Stimulated activated CD4-positive, alpha-beta T cell treated with anti-CD3 and anti-CD28 coated beads, TNF-alpha, amount 100 ng/mL, for 24 hours (primary cell): ENCODE measurements at regions not wholly inside any gene's neighbourhood (a gene's known extent, or its start where the extent isn't known, plus 50 kb on each side); places are given as distances from the start of the nearest gene placed in this dataset.
"Not testable (repeated sequence)": the region's sequence is repeated elsewhere in the genome, so short reads cannot be mapped to it uniquely, and the experiment has no call there.

ENCODE experiments used
- DNase-seq, 3 experiments: peaks; one replicate each; pipeline ENCODE4 v3.0.0-alpha.2; 2020; ENCODE audit warnings: low read depth in 3 of 3

- no peak for DNase-seq
These were observed 116.1 kb downstream of the VEGFA start for GRCh38 chr6:43886067-43886461.

- DNase-seq, result no peak
These were observed 115.5 kb downstream of the VEGFA start for GRCh38 chr6:43885399-43886066.

GRCh38 chr6:43884652-43885022 lies 114.6 kb downstream of the VEGFA start:
- DNase-seq, result no peak

- DNase-seq, result no peak
These were observed 114.0 kb downstream of the VEGFA start for GRCh38 chr6:43883847-43884651.

GRCh38 chr6:43882690-43883448 lies 112.9 kb downstream of the VEGFA start:
- DNase-seq, result not testable (repeated sequence)

GRCh38 chr6:43880236-43881137 lies 110.5 kb downstream of the VEGFA start:
- DNase-seq, result no peak

- no peak for DNase-seq
These were observed 109.7 kb downstream of the VEGFA start for GRCh38 chr6:43879722-43880121.

- no peak for DNase-seq
These were observed 108.9 kb downstream of the VEGFA start for GRCh38 chr6:43878823-43879495.

- DNase-seq, result no peak
These were observed 108.2 kb downstream of the VEGFA start for GRCh38 chr6:43878127-43878634.

- no peak for DNase-seq
These were observed 107.6 kb downstream of the VEGFA start for GRCh38 chr6:43877463-43878126.

- no peak for DNase-seq
These were observed 107.0 kb downstream of the VEGFA start for GRCh38 chr6:43877036-43877435.

GRCh38 chr6:43876602-43877001 lies 106.6 kb downstream of the VEGFA start:
- no peak for DNase-seq

- DNase-seq, result no peak
These were observed 106.0 kb downstream of the VEGFA start for GRCh38 chr6:43875849-43876572.

- DNase-seq, result no peak
These were observed 105.0 kb downstream of the VEGFA start for GRCh38 chr6:43874814-43875590.

GRCh38 chr6:43873806-43874714 lies 104.0 kb downstream of the VEGFA start:
- no peak for DNase-seq

- DNase-seq, result no peak
These were observed 101.9 kb downstream of the VEGFA start for GRCh38 chr6:43871933-43872332.

GRCh38 chr6:43871284-43871683 lies 101.3 kb downstream of the VEGFA start:
- DNase-seq, result no peak

GRCh38 chr6:43870660-43871061 lies 100.7 kb downstream of the VEGFA start:
- DNase-seq, result no peak
